Osteocyte (in vitro differentiated cells): ENCODE measurements at regions not wholly inside any gene's neighbourhood (a gene's known extent, or its start where the extent isn't known, plus 50 kb on each side); places are given as distances from the start of the nearest gene placed in this dataset.
A peak's percentile ranks its signal among the peaks of the same experiment; 100 is the strongest.

Source experiments
- DNase-seq: peaks from one replicate; pipeline ENCODE4 v3.0.0; 2021; ENCODE audit warnings: mixed read lengths; ENCODE audit not compliant: unreplicated experiment; ENCODE audit errors: extremely low spot score
- H3K27ac Mint-ChIP-seq: one replicate; pipeline ENCODE4 v1.8.0; 2021; ENCODE audit warnings: mild to moderate bottlenecking, mixed read lengths; ENCODE audit not compliant: unreplicated experiment
- H3K27me3 Mint-ChIP-seq: one replicate; pipeline ENCODE4 v1.8.0; 2021; ENCODE audit warnings: mixed read lengths; ENCODE audit not compliant: unreplicated experiment
- H3K36me3 Mint-ChIP-seq: one replicate; pipeline ENCODE4 v1.8.0; 2021; ENCODE audit warnings: mixed read lengths; ENCODE audit not compliant: unreplicated experiment
- H3K4me1 Mint-ChIP-seq: one replicate; pipeline ENCODE4 v1.8.0; 2021; ENCODE audit warnings: mixed read lengths; ENCODE audit not compliant: unreplicated experiment
- H3K4me3 Mint-ChIP-seq: one replicate; pipeline ENCODE4 v1.8.0; 2021; ENCODE audit warnings: mild to moderate bottlenecking, moderate library complexity, mixed read lengths; ENCODE audit not compliant: unreplicated experiment
- H3K9me3 Mint-ChIP-seq: one replicate; pipeline ENCODE4 v1.8.0; 2021; ENCODE audit warnings: mixed read lengths; ENCODE audit not compliant: unreplicated experiment
- CTCF ChIP-seq: fragments of 200-600 bp; sonication (generic); IDR thresholded peaks from 2 replicates; pipeline ENCODE4 v1.5.0; 2021; ENCODE audit warnings: antibody characterized with exemption, mild to moderate bottlenecking, moderate library complexity

- H3K36me3 Mint-ChIP-seq, result no peaks in the 10 kb centered on the region
- peak; percentile 81 for TF ChIP-seq CTCF
- DNase-seq, result peak; percentile 85
- peaks cover 14% of the 10 kb centered on the region for H3K27me3 Mint-ChIP-seq
- H3K27ac Mint-ChIP-seq, result peak overlapping the region; percentile 51
- peaks cover 7% of the 10 kb centered on the region for H3K4me1 Mint-ChIP-seq
- H3K9me3 Mint-ChIP-seq, result no peaks in the 10 kb centered on the region
- H3K4me3 Mint-ChIP-seq, result no peak overlapping the region
Measured at GRCh38 chr6:114747995-114748625, 405.3 kb upstream of the HS3ST5 start.

- H3K27ac Mint-ChIP-seq, result no peak overlapping the region
- H3K4me1 Mint-ChIP-seq, result peaks cover 2% of the 10 kb centered on the region
- H3K4me3 Mint-ChIP-seq, result no peak overlapping the region
- H3K9me3 Mint-ChIP-seq, result no peaks in the 10 kb centered on the region
- H3K27me3 Mint-ChIP-seq, result peaks cover under 1% of the 10 kb centered on the region
- DNase-seq, result no peak
- no peak for TF ChIP-seq CTCF
- H3K36me3 Mint-ChIP-seq, result no peaks in the 10 kb centered on the region
Measured at GRCh38 chr6:114740547-114740946, 397.7 kb upstream of the HS3ST5 start.

- no peak for TF ChIP-seq CTCF
- no peaks in the 10 kb centered on the region for H3K9me3 Mint-ChIP-seq
Measured at GRCh38 chr6:114739656-114740055, 396.8 kb upstream of the HS3ST5 start.

GRCh38 chr6:114735025-114735735, 392.4 kb upstream of the HS3ST5 start:
- Mint-ChIP-seq H3K27ac (no peak overlapping the region), H3K4me1 (peaks cover 9% of the 10 kb centered on the region), H3K4me3 (no peak overlapping the region), H3K9me3 (no peaks in the 10 kb centered on the region), H3K36me3 (no peaks in the 10 kb centered on the region), H3K27me3 (no peaks in the 10 kb centered on the region)
- TF ChIP-seq CTCF, result peak; percentile 42
- no peak for DNase-seq

More at GRCh38 chr6:114739656-114740055, 396.8 kb upstream of the HS3ST5 start:
- no peaks in the 10 kb centered on the region for H3K27me3 Mint-ChIP-seq
- peaks cover 9% of the 10 kb centered on the region for H3K4me1 Mint-ChIP-seq
- H3K4me3 Mint-ChIP-seq, result no peak overlapping the region
- no peak overlapping the region for H3K27ac Mint-ChIP-seq
- H3K36me3 Mint-ChIP-seq, result no peaks in the 10 kb centered on the region
- no peak for DNase-seq

- H3K9me3 Mint-ChIP-seq, result no peaks in the 10 kb centered on the region
- TF ChIP-seq CTCF, result no peak
- no peak overlapping the region for H3K27ac Mint-ChIP-seq
- DNase-seq, result no peak
- H3K4me1 Mint-ChIP-seq, result peaks cover 9% of the 10 kb centered on the region
- no peaks in the 10 kb centered on the region for H3K36me3 Mint-ChIP-seq
- no peaks in the 10 kb centered on the region for H3K27me3 Mint-ChIP-seq
- no peak overlapping the region for H3K4me3 Mint-ChIP-seq
Measured at GRCh38 chr6:114733596-114733995, 390.8 kb upstream of the HS3ST5 start.
